Activated CD8-positive, alpha-beta memory T cell treated with anti-CD3 and anti-CD28 coated beads for 36 hours (primary cell): ENCODE measurements at regions not wholly inside any gene's neighbourhood (a gene's known extent, or its start where the extent isn't known, plus 50 kb on each side); places are given as distances from the start of the nearest gene placed in this dataset.

Experiments used
- CTCF ChIA-PET: fragments of 350-600 bp; sonication (Branson Sonifier 250); formaldehyde crosslinking; loops from one replicate; lab custom pipeline; 2021; ENCODE audit warnings: antibody characterized with exemption; lab: Charles Lee
- POLR2A ChIA-PET: fragments of 350-600 bp; sonication (Branson Sonifier 250); formaldehyde crosslinking; loops from one replicate; lab custom pipeline; 2021; ENCODE audit warnings: antibody characterized with exemption; lab: Charles Lee

GRCh38 chr9:17846948-17847655 is 268.2 kb downstream of the SH3GL2 start:
- ChIA-PET CTCF (no interaction called here), POLR2A (no interaction called here)

- POLR2A ChIA-PET = no interaction called here
- CTCF ChIA-PET = no interaction called here
Measured at GRCh38 chr9:17847908-17848307, 269.0 kb downstream of the SH3GL2 start.

- POLR2A ChIA-PET = no interaction called here
- CTCF ChIA-PET = interaction anchor here (0.6 kb wide), 1 partner anchor 596 kb away, joined by 3 read pairs; no protein-coding TSS in a partner anchor
Measured at GRCh38 chr9:17852108-17852507, 273.2 kb downstream of the SH3GL2 start.

- ChIA-PET POLR2A (interaction anchor here (0.5 kb wide), 1 partner anchor 38 kb away, joined by 4 read pairs; no protein-coding TSS in a partner anchor), CTCF (no interaction called here)
Measured at GRCh38 chr9:17854487-17854886, 275.6 kb downstream of the SH3GL2 start.

- ChIA-PET CTCF (no interaction called here), POLR2A (no interaction called here)
Measured at GRCh38 chr9:17856995-17857394, 278.1 kb downstream of the SH3GL2 start.

GRCh38 chr9:17859228-17859627 is 280.4 kb downstream of the SH3GL2 start:
- CTCF ChIA-PET = interaction anchor here (0.5 kb wide), 1 partner anchor 26 kb away, joined by 7 read pairs; no protein-coding TSS in a partner anchor
- POLR2A ChIA-PET = no interaction called here

GRCh38 chr9:17859987-17860386 is 281.1 kb downstream of the SH3GL2 start:
- POLR2A ChIA-PET = no interaction called here

GRCh38 chr9:17862101-17862500 is 283.2 kb downstream of the SH3GL2 start:
- POLR2A ChIA-PET = no interaction called here
- CTCF ChIA-PET = no interaction called here

More at GRCh38 chr9:17859987-17860386, 281.1 kb downstream of the SH3GL2 start:
- CTCF ChIA-PET = no interaction called here

- CTCF ChIA-PET = no interaction called here
- POLR2A ChIA-PET = no interaction called here
Measured at GRCh38 chr9:17862629-17863028, 283.8 kb downstream of the SH3GL2 start.

- POLR2A ChIA-PET = no interaction called here
Measured at GRCh38 chr9:17863213-17863883, 284.5 kb downstream of the SH3GL2 start.

GRCh38 chr9:17863924-17864323 is 285.1 kb downstream of the SH3GL2 start:
- ChIA-PET POLR2A (no interaction called here), CTCF (no interaction called here)

More at GRCh38 chr9:17863213-17863883, 284.5 kb downstream of the SH3GL2 start:
- CTCF ChIA-PET = no interaction called here

GRCh38 chr9:17864951-17865350 is 286.1 kb downstream of the SH3GL2 start:
- CTCF ChIA-PET = no interaction called here
- POLR2A ChIA-PET = no interaction called here

GRCh38 chr9:17865881-17866280 is 287.0 kb downstream of the SH3GL2 start:
- POLR2A ChIA-PET = no interaction called here
- CTCF ChIA-PET = no interaction called here

- ChIA-PET CTCF (no interaction called here), POLR2A (no interaction called here)
Measured at GRCh38 chr9:17870722-17871121, 291.9 kb downstream of the SH3GL2 start.

- POLR2A ChIA-PET = no interaction called here
- CTCF ChIA-PET = no interaction called here
Measured at GRCh38 chr9:17871213-17871890, 292.5 kb downstream of the SH3GL2 start.

GRCh38 chr9:17875886-17876285 is 297.0 kb downstream of the SH3GL2 start:
- CTCF ChIA-PET = no interaction called here
- POLR2A ChIA-PET = no interaction called here

- ChIA-PET POLR2A (no interaction called here), CTCF (no interaction called here)
Measured at GRCh38 chr9:17876687-17877086, 297.8 kb downstream of the SH3GL2 start.

GRCh38 chr9:17878810-17879370 is 300.0 kb downstream of the SH3GL2 start:
- POLR2A ChIA-PET = no interaction called here
- CTCF ChIA-PET = no interaction called here

GRCh38 chr9:17881371-17881770 is 302.5 kb downstream of the SH3GL2 start:
- ChIA-PET POLR2A (no interaction called here), CTCF (no interaction called here)
